Liver (tissue), 8 donors: ENCODE measurements at regions not wholly inside any gene's neighbourhood (a gene's known extent, or its start where the extent isn't known, plus 50 kb on each side); places are given as distances from the start of the nearest gene placed in this dataset.

Source experiments
- DNase-seq: peaks from one replicate; pipeline ENCODE4 v3.0.0-alpha.2; 2017; ENCODE audit warnings: low spot score
- H3K27ac ChIP-seq, 2 donors: one replicate each; pipeline ENCODE4 v1.7.0; 2013; ENCODE audit warnings: inconsistent platforms in 2 of 2, low read length in 2 of 2, control low read depth in 1 of 2, low read depth in 1 of 2, mild to moderate bottlenecking in 1 of 2
- H3K27me3 ChIP-seq, 4 donors: one replicate each; pipeline versions ENCODE4 v1.6.1 to v1.7.0; 2013; ENCODE audit warnings: low read length in 3 of 4, inconsistent platforms in 1 of 4, mild to moderate bottlenecking in 1 of 4, moderate library complexity in 1 of 4; ENCODE audit not compliant: control insufficient read depth in 4 of 4, insufficient read depth in 4 of 4
- H3K36me3 ChIP-seq, 4 donors: one replicate each; pipeline versions ENCODE4 v1.6.1 to v1.7.0; 2013; ENCODE audit warnings: low read length in 3 of 4, mild to moderate bottlenecking in 3 of 4, low read depth in 1 of 4, moderate library complexity in 1 of 4; ENCODE audit not compliant: control insufficient read depth in 4 of 4, insufficient read depth in 3 of 4
- H3K4me1 ChIP-seq, 4 donors: one replicate each; pipeline versions ENCODE4 v1.6.1 to v1.7.0; 2013; ENCODE audit warnings: low read length in 3 of 4, mild to moderate bottlenecking in 3 of 4, moderate library complexity in 1 of 4; ENCODE audit not compliant: control insufficient read depth in 4 of 4, insufficient read depth in 4 of 4
- H3K4me3 ChIP-seq, 3 donors: one replicate each; pipeline versions ENCODE4 v1.6.1 to v1.7.0; 2013; ENCODE audit warnings: low read length in 3 of 3, control low read depth in 1 of 3, low read depth in 1 of 3, mild to moderate bottlenecking in 1 of 3
- H3K9ac ChIP-seq, 2 donors: one replicate each; pipeline ENCODE4 v1.7.0; 2013; ENCODE audit warnings: low read length in 2 of 2, mild to moderate bottlenecking in 2 of 2, moderate library complexity in 2 of 2, control low read depth in 1 of 2, low read depth in 1 of 2
- H3K9me3 ChIP-seq, 4 donors: one replicate each; pipeline versions ENCODE4 v1.6.1 to v1.7.0; 2013; ENCODE audit warnings: low read length in 3 of 4; ENCODE audit not compliant: control insufficient read depth in 4 of 4
- ATF3 ChIP-seq: IDR thresholded peaks from 2 replicates; pipeline ENCODE4 v1.6.1; 2016; ENCODE audit warnings: antibody characterized with exemption
- CTCF ChIP-seq: fragments of 150-350 bp; IDR thresholded peaks from 2 replicates; pipeline ENCODE4 v1.5.1; 2017; ENCODE audit warnings: improper control_type of control experiment, low read depth, low read length; ENCODE audit not compliant: missing input control
- EGR1 ChIP-seq, 2 donors: IDR thresholded peaks; 2 replicates each; pipeline ENCODE4 v1.6.1; 2016 to 2018; ENCODE audit warnings: antibody characterized with exemption in 2 of 2, low read depth in 2 of 2
- FOXA2 ChIP-seq: IDR thresholded peaks from 2 replicates; pipeline ENCODE4 v1.6.1; 2016; ENCODE audit warnings: antibody characterized with exemption
- GABPA ChIP-seq, 2 donors: IDR thresholded peaks in 1 of 2; conservative IDR thresholded peaks in 1 of 2; 2 replicates each; pipeline ENCODE4 v1.6.1; 2016; ENCODE audit warnings: antibody characterized with exemption in 2 of 2, mild to moderate bottlenecking in 1 of 2, moderate library complexity in 1 of 2
- HNF4A ChIP-seq, 2 donors: conservative IDR thresholded peaks; 2 replicates each; pipeline ENCODE4 v1.6.1; 2016; ENCODE audit warnings: antibody characterized with exemption in 2 of 2, mild to moderate bottlenecking in 2 of 2
- HNF4G ChIP-seq: IDR thresholded peaks from 2 replicates; pipeline ENCODE4 v1.6.1; 2016; ENCODE audit warnings: antibody characterized with exemption
- MAX ChIP-seq: IDR thresholded peaks from 2 replicates; pipeline ENCODE4 v1.6.1; 2016; ENCODE audit warnings: antibody characterized with exemption
- RAD21 ChIP-seq, 2 donors: IDR thresholded peaks; 2 replicates each; pipeline ENCODE4 v1.6.1; 2016; ENCODE audit warnings: antibody characterized with exemption in 2 of 2, mild to moderate bottlenecking in 2 of 2
- REST ChIP-seq: IDR thresholded peaks from 2 replicates; pipeline ENCODE4 v1.6.1; 2016; ENCODE audit warnings: antibody characterized with exemption, mild to moderate bottlenecking
- RXRA ChIP-seq, 2 donors: IDR thresholded peaks; 2 replicates each; pipeline ENCODE4 v1.6.1; 2017 to 2018; ENCODE audit warnings: antibody characterized with exemption in 2 of 2, mild to moderate bottlenecking in 1 of 2
- SP1 ChIP-seq: IDR thresholded peaks from 2 replicates; pipeline ENCODE4 v1.6.1; 2018; ENCODE audit warnings: antibody characterized with exemption, mild to moderate bottlenecking
- TAF1 ChIP-seq: conservative IDR thresholded peaks from 2 replicates; pipeline ENCODE4 v1.6.1; 2016; ENCODE audit warnings: antibody characterized with exemption, mild to moderate bottlenecking
- YY1 ChIP-seq: IDR thresholded peaks from 2 replicates; pipeline ENCODE4 v1.6.1; 2016; ENCODE audit warnings: antibody characterized with exemption, mild to moderate bottlenecking
- WGBS: extraction: QIAGEN DNeasy Blood & Tissue Kit; methylation state at CpG from one replicate; pipeline ENCODE4 v1.1.7; 2013; 5-methylcytosine and 5-hydroxymethylcytosine counted together
- donor health status: healthy.
- donor health status: healthy.
- donor health status: healthy.
- donor health status: healthy.
- donor health status: healthy.

- Histone ChIP-seq H3K27ac (no peak overlapping the region), H3K4me1 (no peaks in the 10 kb centered on the region), H3K9me3 (no peaks in the 10 kb centered on the region), H3K27me3 (no peaks in the 10 kb centered on the region), H3K4me3 (no peak overlapping the region), H3K9ac (no peak overlapping the region), H3K36me3 (no peaks in the 10 kb centered on the region)
- 47% methylated on average over 7 of the region's 7 CpGs for WGBS
- TF ChIP-seq EGR1 (IDR thresholded peaks at IDR 0.05; ENCODE audit: low read depth in 2 of 2) (no peak), MAX (no peak)
- DNase-seq, result no peak
Measured at GRCh38 chr4:59240011-59240410, 1960.1 kb upstream of the ADGRL3 start.

GRCh38 chr4:59243038-59243437 lies 1957.1 kb upstream of the ADGRL3 start:
- no peaks in the 10 kb centered on the region for H3K27me3 ChIP-seq
- no peaks in the 10 kb centered on the region for H3K36me3 ChIP-seq
- TF ChIP-seq EGR1 (IDR thresholded peaks at IDR 0.05; ENCODE audit: low read depth in 2 of 2) (no peak), FOXA2 (no peak), YY1 (no peak), RXRA (IDR thresholded peaks at IDR 0.05) (no peak), RAD21 (IDR thresholded peaks at IDR 0.05) (no peak), HNF4G (no peak), MAX (no peak), GABPA (IDR thresholded peaks at IDR 0.05 in 1 of 2, conservative IDR thresholded peaks at IDR 0.05 in 1 of 2) (no peak), HNF4A (conservative IDR thresholded peaks at IDR 0.05) (no peak), TAF1 (no peak), REST (no peak), ATF3 (no peak), CTCF (no peak), SP1 (no peak)
- H3K4me1 ChIP-seq, result peaks cover 0 to 7% (median 2%) of the 10 kb centered on the region in 4 donors
- no peak overlapping the region for H3K4me3 ChIP-seq
- DNase-seq, result no peak
- no peak overlapping the region for H3K9ac ChIP-seq
- no peaks in the 10 kb centered on the region for H3K9me3 ChIP-seq
- H3K27ac ChIP-seq, result no peak overlapping the region
